HG02981 (cell line): ENCODE measurements at regions not wholly inside any gene's neighbourhood (a gene's known extent, or its start where the extent isn't known, plus 50 kb on each side); places are given as distances from the start of the nearest gene placed in this dataset.
"Not testable (repeated sequence)": the region's sequence is repeated elsewhere in the genome, so short reads cannot be mapped to it uniquely, and the experiment has no call there.

ENCODE experiments used
- ATAC-seq: cut with Tn5 transposase; IDR thresholded peaks from one replicate; pipeline ENCODE4 v1.9.1; 2021; ENCODE audit warnings: mild to moderate bottlenecking, moderate library complexity; ENCODE audit not compliant: unreplicated experiment

- ATAC-seq, result no peak
Observed at GRCh38 chr4:27620886-27621285, 760.2 kb downstream of the STIM2 start.

DNA sequence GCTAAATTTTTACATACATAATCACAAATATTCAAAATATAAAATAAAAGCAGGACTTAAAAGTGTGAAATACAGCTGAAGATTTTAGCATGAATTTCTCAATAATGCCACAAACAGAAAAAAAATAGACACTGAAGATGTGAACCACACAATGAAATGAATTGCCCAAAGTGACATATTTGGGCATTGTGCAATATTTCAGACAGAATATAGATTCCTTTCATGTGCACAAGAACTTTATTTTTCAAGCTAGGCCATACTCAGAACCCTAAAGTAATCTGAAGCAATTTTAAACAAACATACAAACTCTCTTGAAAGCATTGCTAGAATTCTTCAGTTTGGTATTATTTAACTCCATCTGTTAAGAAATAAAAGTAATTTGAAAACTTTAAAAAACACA is 764.1 kb downstream of the STIM2 start:
- ATAC-seq, result no peak

GRCh38 chr4:27628609-27629008 is 768.0 kb downstream of the STIM2 start:
- no peak for ATAC-seq

DNA sequence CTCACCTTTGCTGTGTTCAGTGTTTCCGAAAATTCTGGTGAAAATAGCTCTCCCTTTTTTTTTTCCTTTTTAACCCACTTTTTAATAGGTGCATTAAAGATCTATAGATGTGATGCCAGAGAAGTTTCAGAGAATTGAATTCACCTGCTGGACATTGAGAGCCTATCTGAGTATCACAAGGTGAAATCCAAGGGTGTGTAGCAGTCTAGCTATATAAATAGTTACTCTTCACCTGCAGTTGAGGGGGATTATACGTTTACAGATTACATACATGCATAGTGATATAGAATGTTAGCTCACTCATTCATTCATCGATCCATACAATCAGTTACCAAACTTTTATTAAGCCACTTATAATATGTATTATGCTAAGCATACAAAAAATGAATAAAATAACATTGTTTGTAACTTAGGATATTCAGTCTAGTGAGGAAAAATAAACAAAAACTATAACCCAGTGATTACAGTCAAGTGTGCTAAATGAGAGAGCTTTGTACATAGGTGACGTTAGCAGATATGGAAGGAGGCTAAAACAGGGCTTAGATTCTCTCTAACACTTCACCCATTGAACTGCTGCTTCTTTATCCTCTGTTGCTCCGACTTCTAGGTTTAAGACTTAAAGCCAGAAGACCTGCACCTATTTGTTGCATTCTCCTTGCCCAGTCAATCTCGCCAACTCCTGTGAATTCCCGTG is 769.0 kb downstream of the STIM2 start:
- no peak for ATAC-seq

DNA sequence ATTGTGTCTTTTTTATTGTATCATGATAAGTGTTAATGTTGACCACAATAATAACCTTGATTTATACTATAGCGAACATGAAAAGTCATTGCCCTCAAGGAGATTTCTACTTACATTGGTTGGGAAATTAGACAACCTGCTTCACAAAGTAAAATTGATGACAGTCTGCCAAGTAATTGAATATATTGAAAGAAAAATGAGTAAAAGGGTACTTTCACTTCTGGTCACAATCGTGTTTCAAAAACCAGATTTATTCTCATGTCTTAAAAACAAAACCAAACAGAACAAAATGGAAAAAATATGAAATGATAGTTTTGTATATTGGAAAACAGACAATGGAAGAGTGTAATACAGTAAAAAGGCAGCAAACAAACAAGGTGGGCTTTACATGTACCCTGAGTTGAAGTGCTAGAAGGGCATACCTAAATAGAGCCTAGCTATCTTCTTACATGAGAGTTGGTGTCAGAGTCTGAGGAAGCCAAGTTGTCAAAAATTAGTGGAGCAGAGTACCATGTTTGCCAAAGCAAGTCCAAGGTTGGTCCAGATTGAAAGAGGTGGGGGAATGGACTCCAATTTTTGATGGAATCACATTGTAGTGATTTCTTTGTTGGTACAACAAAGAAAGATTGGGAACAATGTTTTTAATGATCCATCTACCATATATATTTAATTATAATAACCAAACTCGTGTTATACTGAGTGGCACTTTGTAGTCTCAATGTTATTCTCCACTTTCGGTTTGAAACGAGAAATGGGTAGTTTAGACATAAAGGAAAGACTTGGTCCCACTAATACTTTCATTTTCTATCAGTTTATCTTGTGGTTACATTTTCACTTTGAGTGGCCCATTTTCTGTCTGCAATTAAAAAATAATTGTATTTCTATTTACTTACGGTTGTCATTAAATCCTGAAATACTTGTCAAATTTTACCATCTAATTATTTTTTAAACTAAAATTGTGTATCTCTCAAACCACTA is 775.6 kb downstream of the STIM2 start:
- peak; percentile 93 for ATAC-seq

DNA sequence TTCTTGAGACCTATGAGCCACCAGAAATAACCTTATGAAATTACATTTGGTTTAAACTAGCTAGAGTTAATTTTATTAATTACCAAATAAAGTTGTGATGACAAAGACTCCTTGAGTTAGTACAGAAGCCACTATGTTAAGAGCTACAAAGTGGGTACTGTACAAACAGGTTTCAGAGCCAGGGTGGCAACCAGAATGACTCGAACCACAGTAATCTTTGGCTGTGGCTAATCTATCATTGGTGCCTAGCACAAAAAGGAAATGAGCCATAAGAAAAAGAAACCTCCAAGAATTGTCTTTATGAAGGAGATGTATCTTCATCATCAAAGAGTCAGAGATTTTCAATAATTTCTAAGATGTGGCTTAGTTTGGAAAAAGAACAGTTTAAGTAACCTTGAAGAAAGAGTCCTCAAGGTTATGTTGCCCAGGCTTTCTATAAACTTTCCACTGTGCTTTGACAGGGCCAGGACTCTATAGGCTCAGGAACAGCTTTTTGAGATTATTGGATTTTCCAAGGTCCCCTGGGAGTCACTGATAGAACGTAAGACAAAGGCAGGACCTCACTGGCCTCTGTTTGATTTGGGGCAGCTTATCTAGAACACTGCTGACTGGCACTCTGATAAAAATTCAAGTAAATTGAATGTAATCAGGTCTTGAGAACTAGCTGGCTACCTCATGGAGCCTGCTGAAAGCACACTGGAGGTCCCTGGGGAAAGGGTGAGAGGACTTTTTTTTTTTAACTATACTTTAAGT is 777.7 kb downstream of the STIM2 start:
- no peak for ATAC-seq

DNA sequence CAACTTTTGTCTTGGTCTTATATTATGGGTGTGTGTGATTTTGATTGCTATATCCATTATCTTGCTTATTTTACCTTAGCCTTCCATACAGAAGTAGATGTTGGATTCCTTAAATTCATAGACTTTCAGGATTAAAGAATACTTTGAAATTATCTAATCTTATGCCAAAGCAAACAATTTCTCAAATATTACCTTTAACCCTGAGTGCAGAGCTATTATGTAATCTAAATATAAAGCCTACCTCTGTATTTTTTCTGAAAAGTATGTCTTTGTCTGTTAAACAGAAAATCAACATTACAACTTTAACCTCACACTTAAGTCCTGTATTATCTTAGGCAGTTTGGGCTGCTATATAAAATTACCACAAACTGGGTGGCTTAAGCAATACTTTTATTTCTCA is 782.5 kb downstream of the STIM2 start:
- no peak for ATAC-seq

- ATAC-seq, result no peak
Observed at GRCh38 chr4:27648416-27648815, 787.8 kb downstream of the STIM2 start.

GRCh38 chr4:27662426-27662825 is 801.8 kb downstream of the STIM2 start:
- no peak for ATAC-seq

DNA sequence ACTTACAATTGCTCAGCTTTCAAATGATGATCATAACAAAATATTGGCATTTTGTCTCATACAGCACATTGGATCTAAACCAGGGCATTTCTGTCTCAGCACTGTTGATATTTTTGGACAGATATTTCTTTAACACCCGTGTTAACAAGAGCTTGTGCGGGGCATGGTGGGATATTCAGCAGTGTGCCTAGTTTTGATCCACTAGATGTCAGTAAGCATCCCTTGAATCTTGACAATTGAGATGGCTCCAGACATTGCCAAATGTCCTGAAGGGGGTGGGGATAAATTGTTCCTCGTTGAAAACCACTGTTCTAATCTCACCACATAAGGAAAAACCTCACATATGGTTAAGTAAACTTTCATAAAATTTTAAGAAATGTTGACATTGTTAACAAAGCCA is 806.3 kb downstream of the STIM2 start:
- no peak for ATAC-seq

GRCh38 chr4:27668001-27668400 is 807.4 kb downstream of the STIM2 start:
- no peak for ATAC-seq

DNA sequence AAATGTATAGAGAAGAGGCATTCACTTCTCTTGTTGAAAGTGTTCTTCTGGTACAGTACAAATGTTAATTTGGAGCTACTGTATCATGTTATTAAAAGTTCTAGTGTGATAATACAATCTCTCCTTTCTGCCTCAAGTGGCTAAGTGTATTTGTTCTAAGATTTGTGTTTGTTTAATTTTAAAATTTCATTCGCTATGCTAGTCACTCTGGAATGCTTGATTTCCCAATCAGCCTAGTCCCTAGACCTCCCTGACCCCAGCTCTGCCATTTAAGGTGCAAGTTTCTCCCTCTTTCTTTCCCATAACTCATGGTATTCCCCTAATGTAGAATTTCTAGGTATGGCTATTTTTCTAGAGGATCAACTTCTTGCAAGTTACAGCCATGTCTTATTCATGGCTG is 817.4 kb downstream of the STIM2 start:
- no peak for ATAC-seq

- peak; percentile 95 for ATAC-seq
Observed at GRCh38 chr4:27684610-27685011, 824.0 kb downstream of the STIM2 start.

DNA sequence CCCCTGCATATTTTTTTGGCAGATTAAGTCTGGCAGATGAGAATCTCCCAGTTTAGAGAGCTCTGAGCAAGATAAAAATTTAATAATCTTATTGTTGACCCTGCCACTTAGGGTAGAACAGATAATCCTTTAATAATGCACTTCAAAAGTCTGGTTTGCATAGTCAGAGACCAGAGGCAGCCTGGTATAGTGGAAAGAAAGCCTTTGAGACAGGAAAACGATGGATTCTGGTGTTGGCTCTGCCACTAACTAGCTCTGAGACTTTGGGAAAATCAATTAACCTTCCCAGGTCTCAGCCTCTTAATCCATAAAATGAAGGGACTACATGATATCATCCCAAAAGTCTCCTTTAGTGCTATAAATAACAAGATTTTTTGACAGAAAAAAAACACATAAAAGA is 824.5 kb downstream of the STIM2 start:
- ATAC-seq, result no peak

- no peak for ATAC-seq
Observed at GRCh38 chr4:27685947-27686346, 825.3 kb downstream of the STIM2 start.

DNA sequence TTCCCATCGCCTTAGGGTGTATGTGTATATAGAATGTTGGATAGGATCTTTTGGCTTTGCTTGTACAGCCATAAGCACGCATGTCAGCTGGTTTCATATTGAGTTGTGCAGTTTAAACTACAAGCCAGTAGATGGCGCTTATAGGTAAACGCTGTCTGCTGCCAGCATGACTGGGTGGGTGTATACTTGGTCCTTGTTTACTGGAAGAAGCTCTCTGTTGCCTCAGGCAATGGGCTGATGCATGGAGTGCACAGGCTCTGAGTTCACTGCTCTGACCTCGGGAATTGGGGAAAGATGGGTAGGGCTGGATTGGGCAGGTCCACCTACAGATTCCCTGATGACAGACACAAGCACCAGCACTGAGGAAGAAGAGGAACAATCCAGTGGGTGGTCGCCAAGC is 831.5 kb downstream of the STIM2 start:
- ATAC-seq, result peak; percentile 78

- ATAC-seq, result peak; percentile 62
Observed at GRCh38 chr4:27692868-27693634, 832.4 kb downstream of the STIM2 start.

DNA sequence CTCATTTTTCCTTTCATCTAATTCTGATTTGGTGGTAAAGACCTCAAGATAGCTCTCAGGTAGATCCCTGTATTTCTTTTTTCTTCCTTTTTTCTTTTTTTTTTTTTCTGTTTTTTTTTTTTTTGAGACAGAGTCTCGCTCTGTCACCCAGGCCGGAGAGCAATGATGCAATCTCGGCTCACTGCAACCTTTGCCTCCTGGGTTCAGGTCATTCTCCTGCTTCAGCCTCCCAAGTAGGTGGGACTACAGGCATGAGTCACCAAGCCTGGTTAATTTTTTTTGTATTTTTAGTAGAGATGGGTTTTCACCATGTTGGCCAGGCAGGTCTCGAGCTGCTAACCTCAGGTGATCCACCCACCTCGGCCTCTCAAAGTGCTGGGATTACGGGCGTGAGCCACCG is 835.6 kb downstream of the STIM2 start:
- ATAC-seq, result not testable (repeated sequence)

DNA sequence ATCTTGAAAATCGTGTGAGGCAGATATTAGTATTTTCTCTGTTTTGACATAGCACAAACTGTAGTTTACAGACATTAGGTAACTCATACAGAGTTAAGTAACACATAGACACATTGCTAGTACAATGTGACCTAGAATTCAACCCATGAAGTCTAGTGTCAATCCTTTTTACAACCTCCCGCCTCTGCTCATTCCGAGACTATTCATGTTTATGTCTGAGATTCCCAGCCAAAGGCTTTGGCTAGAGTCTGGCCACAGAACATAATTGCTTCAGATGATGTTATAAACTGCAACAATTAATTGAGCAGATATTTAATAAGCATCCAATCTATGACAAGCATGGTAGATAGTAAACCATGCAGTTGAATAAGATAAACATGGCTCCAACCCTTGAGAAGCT is 841.0 kb downstream of the STIM2 start:
- no peak for ATAC-seq

DNA sequence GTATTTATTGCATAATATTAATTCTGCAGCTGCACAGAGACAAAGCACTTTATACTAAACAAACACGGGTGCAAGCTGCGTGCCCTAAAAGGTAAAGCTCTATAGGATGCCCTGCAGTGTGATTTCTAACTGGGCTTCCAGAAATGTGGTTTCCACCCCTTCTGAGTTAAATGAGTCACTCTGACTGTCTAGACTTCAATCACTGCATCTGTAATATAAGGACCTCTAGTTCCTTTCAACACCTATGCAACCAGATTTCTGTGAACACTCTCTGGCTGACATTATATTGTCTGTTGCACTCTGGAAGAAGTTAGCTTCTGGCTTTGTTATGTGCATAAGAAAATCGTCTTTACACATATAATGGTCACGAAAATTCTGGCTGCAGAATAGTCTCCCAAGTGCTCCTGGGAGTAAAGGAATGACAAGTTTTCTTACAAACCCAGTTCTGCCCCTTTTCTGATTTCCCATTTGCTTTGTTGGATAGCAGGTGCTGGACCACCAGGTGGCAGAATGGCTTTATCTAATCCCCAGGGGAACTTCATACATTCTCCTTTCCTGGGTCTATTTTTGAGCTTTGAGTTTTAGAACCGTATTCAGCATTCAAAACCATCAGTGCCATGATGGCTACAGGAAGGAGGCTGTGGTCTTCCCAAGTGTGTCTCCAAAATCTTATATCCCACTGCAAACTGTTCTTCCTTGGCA is 842.2 kb downstream of the STIM2 start:
- ATAC-seq, result no peak
